Prostate gland (tissue), 2 donors: ENCODE measurements at regions not wholly inside any gene's neighbourhood (a gene's known extent, or its start where the extent isn't known, plus 50 kb on each side); places are given as distances from the start of the nearest gene placed in this dataset.

ENCODE experiments used
- DNase-seq: peaks from one replicate; pipeline ENCODE4 v3.0.0-alpha.2; 2019; ENCODE audit warnings: low spot score
- H3K27ac ChIP-seq, 2 donors: fragments of 200-600 bp; sonication (generic); 2 replicates each; pipeline ENCODE4 v1.5.1; 2017 to 2019
- H3K27me3 ChIP-seq: fragments of 200-600 bp; sonication (generic); replicated peaks from 2 replicates; pipeline ENCODE4 v1.5.1; 2019; ENCODE audit not compliant: insufficient read depth
- H3K36me3 ChIP-seq, 2 donors: fragments of 200-600 bp; sonication (generic); 1 replicate in 1 of 2; 2 replicates in 1 of 2; pipeline versions ENCODE4 v1.5.1 to v1.8.1; 2017 to 2019
- H3K4me1 ChIP-seq: fragments of 200-600 bp; sonication (generic); replicated peaks from 2 replicates; pipeline ENCODE4 v1.5.1; 2019
- H3K4me3 ChIP-seq, 2 donors: fragments of 200-600 bp; sonication (generic); 2 replicates each; pipeline ENCODE4 v1.5.1; 2017 to 2019
- H3K9me3 ChIP-seq: fragments of 200-600 bp; sonication (generic); 2 replicates; pipeline ENCODE4 v1.5.1; 2017
- POLR2A ChIP-seq: fragments of 450-650 bp; IDR thresholded peaks from one replicate; pipeline ENCODE4 v1.6.1; 2016; ENCODE audit warnings: antibody characterized with exemption, mild to moderate bottlenecking
- POLR2AphosphoS5 ChIP-seq: sonication (generic); formaldehyde crosslinking; IDR thresholded peaks from one replicate; pipeline ENCODE4 v1.6.1; 2017; ENCODE audit warnings: antibody characterized with exemption
- WGBS: methylation state at CpG from one replicate; pipeline ENCODE4 v1.1.5; 2018; 5-methylcytosine and 5-hydroxymethylcytosine counted together
- intact Hi-C: fragments of 100-400 bp; cut with DNase I; formaldehyde crosslinking; loops from one replicate; pipeline ENCODE4 v1.14.2; 2022
- TF ChIP-seq, protein P1 (sequence below), 4 experiments: fragments of 200-600 bp in 2 of 4; fragments of 450-650 bp in 2 of 4; sonication (generic) in 2 of 4; IDR thresholded peaks; 1 replicate in 3 of 4; 2 replicates in 1 of 4; pipeline ENCODE4 v1.5.1; 2016 to 2019; ENCODE audit warnings: antibody characterized with exemption in 4 of 4, mild to moderate bottlenecking in 2 of 4, moderate library complexity in 2 of 4

DNA sequence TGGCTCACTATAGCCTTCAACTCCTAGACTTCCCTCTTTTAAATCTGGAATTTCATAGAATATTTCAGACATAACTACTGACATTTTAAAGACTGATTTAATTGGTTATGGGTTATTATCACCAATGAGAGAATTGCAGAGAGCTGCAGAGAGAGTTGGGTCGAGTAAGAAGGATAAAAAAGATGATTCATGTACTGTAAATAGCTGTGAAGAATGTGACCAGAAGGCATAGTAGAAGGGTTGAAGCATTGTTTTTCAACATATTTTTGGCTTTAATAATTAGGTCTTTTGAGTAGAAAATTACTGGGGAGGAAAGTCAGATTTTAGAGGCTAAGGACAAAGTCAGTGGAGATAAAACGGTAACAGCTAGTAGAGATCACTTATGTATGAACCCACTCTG lies 503.2 kb upstream of the SLC8A1 start:
- Histone ChIP-seq H3K4me3 (no peak overlapping the region), H3K4me1 (no peaks in the 10 kb centered on the region), H3K36me3 (no peaks in the 10 kb centered on the region), H3K9me3 (no peaks in the 10 kb centered on the region), H3K27me3 (no peaks in the 10 kb centered on the region), H3K27ac (no peak overlapping the region)
- TF ChIP-seq, protein P1, sequence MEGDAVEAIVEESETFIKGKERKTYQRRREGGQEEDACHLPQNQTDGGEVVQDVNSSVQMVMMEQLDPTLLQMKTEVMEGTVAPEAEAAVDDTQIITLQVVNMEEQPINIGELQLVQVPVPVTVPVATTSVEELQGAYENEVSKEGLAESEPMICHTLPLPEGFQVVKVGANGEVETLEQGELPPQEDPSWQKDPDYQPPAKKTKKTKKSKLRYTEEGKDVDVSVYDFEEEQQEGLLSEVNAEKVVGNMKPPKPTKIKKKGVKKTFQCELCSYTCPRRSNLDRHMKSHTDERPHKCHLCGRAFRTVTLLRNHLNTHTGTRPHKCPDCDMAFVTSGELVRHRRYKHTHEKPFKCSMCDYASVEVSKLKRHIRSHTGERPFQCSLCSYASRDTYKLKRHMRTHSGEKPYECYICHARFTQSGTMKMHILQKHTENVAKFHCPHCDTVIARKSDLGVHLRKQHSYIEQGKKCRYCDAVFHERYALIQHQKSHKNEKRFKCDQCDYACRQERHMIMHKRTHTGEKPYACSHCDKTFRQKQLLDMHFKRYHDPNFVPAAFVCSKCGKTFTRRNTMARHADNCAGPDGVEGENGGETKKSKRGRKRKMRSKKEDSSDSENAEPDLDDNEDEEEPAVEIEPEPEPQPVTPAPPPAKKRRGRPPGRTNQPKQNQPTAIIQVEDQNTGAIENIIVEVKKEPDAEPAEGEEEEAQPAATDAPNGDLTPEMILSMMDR (IDR thresholded peaks at IDR 0.05): no peak
- TF ChIP-seq POLR2A: no peak
- no peak for TF ChIP-seq POLR2AphosphoS5
- intact Hi-C loops: no loop called here
- no peak for DNase-seq
- WGBS: 48% methylated on average over 2 of the region's 2 CpGs

DNA sequence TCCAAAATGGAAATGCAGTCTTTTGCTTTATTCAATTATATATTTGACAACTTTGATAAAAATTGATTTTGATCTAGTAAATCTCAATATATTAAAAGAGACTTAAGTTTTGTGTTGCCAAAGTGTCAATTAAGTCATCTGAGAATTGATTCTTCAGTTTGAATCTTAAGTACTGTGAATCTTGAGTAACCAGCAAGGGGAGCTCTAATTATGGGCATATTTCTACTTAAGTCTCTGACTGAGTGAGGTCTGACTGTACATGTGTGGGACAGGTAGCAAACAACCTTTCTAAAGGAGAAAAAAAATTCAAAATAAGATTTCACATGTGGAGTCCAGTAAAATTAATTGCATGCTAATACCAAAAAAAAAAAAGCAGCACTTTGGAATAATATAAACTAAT lies 503.7 kb upstream of the SLC8A1 start:
- no peaks in the 10 kb centered on the region for H3K9me3 ChIP-seq
- H3K27me3 ChIP-seq: no peaks in the 10 kb centered on the region
- H3K4me1 ChIP-seq: no peaks in the 10 kb centered on the region
- intact Hi-C loops: no loop called here
- no peak overlapping the region for H3K4me3 ChIP-seq
- no peaks in the 10 kb centered on the region for H3K36me3 ChIP-seq
- DNase-seq: no peak
- H3K27ac ChIP-seq: no peak overlapping the region
- no peak for TF ChIP-seq POLR2A
- TF ChIP-seq, protein P1 (IDR thresholded peaks at IDR 0.05): no peak

- 85% methylated on average over 9 of the region's 9 CpGs for WGBS
- no peak overlapping the region for H3K27ac ChIP-seq
- no peaks in the 10 kb centered on the region for H3K4me1 ChIP-seq
- no peak overlapping the region for H3K4me3 ChIP-seq
- H3K9me3 ChIP-seq: no peaks in the 10 kb centered on the region
- H3K36me3 ChIP-seq: no peaks in the 10 kb centered on the region
- DNase-seq: no peak
- intact Hi-C loops: no loop called here
- TF ChIP-seq POLR2A (no peak), POLR2AphosphoS5 (no peak)
- TF ChIP-seq, protein P1 (IDR thresholded peaks at IDR 0.05): no peak
- no peaks in the 10 kb centered on the region for H3K27me3 ChIP-seq
Measured at GRCh38 chr2:40957508-40957907, 505.6 kb upstream of the SLC8A1 start.

DNA sequence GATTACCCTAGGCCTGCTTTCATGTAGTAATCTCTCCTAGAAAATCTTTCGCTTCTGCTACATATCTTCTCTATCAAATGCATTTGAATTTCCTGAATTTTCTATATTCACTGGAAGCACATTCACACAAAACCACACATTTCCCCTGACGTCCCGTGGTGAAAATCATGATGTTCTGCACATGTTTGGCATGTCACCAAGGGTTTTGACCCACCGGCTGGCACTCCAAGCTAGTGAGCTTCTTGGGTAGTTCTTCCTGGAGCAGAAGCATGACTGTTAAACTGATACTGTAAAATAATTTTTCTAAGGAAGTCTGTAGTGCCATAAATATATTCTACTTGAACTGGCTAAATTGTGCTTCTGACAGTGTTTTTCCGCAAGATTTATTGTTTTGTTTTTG lies 510.1 kb upstream of the SLC8A1 start:
- no peak overlapping the region for H3K4me3 ChIP-seq
- DNase-seq: no peak
- no peak overlapping the region for H3K27ac ChIP-seq
- no peaks in the 10 kb centered on the region for H3K9me3 ChIP-seq
- no peaks in the 10 kb centered on the region for H3K4me1 ChIP-seq
- TF ChIP-seq, protein P1 (IDR thresholded peaks at IDR 0.05): no peak
- TF ChIP-seq POLR2A (no peak), POLR2AphosphoS5 (no peak)
- intact Hi-C loops: no loop called here
- WGBS: 54% methylated on average over 5 of the region's 5 CpGs
- no peaks in the 10 kb centered on the region for H3K36me3 ChIP-seq
- H3K27me3 ChIP-seq: no peaks in the 10 kb centered on the region

DNA sequence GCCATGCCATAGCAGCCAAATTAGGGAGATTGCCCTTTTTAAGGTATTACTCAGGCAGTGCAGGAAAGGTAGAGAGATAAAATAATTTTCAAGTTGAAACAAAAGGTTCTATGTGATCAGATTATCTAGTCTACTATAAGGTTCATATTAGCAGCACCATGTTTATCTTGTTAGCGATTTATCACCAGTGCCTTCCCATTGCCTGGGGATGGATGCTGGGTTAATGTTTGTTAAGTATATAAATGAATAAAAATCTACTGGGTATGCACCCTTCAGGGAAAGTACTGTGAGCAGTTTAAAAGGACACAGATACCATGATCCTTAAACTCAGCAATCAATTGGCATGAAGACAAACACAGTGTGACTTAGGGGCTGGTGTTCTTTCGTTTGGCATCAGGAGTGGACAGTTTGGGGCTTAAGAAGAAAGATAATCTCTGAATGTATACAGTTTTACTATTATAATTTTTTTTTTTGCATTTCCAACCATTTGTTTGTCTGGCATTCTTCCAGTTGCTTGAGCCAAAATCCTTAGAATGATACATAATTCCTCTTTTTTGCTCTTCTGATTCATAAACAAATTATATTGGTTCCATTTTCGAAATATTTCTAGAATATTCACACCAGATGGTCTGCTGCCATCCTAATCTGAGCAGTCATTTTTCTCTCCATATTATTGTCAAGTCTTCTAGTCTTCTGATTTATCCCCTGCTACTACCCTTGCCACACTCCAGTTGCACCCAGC lies 512.8 kb upstream of the SLC8A1 start:
- no peaks in the 10 kb centered on the region for H3K36me3 ChIP-seq
- H3K4me1 ChIP-seq: no peaks in the 10 kb centered on the region
- no peaks in the 10 kb centered on the region for H3K27me3 ChIP-seq
- TF ChIP-seq, protein P1 (IDR thresholded peaks at IDR 0.05): no peak
- no peak for TF ChIP-seq POLR2A
- no peak for TF ChIP-seq POLR2AphosphoS5
- no peak overlapping the region for H3K27ac ChIP-seq
- DNase-seq: no peak
- intact Hi-C loops: no loop called here
- 85% methylated on average over 3 of the region's 3 CpGs for WGBS
- no peak overlapping the region for H3K4me3 ChIP-seq
- H3K9me3 ChIP-seq: no peaks in the 10 kb centered on the region
